Epithelial cell of esophagus (primary cell): ENCODE measurements at regions not wholly inside any gene's neighbourhood (a gene's known extent, or its start where the extent isn't known, plus 50 kb on each side); places are given as distances from the start of the nearest gene placed in this dataset.

Experiments used
- DNase-seq: peaks from one replicate; pipeline ENCODE4 v3.0.0; 2010; ENCODE audit warnings: low read depth
- H3K4me3 ChIP-seq: 2 replicates; pipeline ENCODE4 v1.5.1; 2011; ENCODE audit warnings: mild to moderate bottlenecking, low read length, control low read depth
- TF ChIP-seq, protein P1 (sequence below): IDR thresholded peaks from 2 replicates; pipeline ENCODE4 v1.5.1; 2011; ENCODE audit warnings: low read depth, mild to moderate bottlenecking, low read length, control low read depth, inconsistent platforms; ENCODE audit not compliant: insufficient read depth; ENCODE audit errors: missing control alignments

DNA sequence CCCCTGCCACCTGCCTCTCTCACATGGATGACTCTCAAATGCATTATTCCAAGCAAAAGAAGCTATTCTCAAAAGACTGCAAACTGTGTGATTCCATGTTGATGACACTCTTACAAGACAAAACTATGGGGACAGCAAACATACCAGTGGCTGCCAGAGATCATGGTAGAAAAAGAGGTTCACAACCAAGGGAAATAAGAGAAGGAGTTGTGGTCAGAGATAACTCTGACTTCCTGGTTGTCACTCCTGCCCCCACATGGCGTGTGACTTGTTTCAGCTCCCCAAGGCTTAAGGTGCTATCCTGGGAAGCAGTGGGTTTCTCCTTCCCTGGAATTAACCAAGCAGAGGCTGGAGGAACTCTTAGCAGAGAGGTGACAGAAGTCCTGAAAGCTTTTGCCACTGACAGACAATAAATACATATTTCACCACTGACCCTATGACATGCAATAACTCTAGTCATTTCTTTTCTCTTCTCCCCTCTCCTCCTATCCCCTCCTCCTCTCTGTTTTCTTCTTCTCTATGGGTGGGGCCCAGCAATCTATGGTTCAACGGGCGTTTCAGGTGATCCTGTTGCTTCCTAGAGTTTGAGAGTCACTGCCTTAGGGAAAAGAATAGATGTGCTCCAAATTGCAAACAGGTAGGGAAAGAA, 185.1 kb downstream of the FCRL5 start:
- TF ChIP-seq, protein P1, sequence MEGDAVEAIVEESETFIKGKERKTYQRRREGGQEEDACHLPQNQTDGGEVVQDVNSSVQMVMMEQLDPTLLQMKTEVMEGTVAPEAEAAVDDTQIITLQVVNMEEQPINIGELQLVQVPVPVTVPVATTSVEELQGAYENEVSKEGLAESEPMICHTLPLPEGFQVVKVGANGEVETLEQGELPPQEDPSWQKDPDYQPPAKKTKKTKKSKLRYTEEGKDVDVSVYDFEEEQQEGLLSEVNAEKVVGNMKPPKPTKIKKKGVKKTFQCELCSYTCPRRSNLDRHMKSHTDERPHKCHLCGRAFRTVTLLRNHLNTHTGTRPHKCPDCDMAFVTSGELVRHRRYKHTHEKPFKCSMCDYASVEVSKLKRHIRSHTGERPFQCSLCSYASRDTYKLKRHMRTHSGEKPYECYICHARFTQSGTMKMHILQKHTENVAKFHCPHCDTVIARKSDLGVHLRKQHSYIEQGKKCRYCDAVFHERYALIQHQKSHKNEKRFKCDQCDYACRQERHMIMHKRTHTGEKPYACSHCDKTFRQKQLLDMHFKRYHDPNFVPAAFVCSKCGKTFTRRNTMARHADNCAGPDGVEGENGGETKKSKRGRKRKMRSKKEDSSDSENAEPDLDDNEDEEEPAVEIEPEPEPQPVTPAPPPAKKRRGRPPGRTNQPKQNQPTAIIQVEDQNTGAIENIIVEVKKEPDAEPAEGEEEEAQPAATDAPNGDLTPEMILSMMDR, result no peak
- no peak for DNase-seq
- H3K4me3 ChIP-seq, result no peak overlapping the region

DNA sequence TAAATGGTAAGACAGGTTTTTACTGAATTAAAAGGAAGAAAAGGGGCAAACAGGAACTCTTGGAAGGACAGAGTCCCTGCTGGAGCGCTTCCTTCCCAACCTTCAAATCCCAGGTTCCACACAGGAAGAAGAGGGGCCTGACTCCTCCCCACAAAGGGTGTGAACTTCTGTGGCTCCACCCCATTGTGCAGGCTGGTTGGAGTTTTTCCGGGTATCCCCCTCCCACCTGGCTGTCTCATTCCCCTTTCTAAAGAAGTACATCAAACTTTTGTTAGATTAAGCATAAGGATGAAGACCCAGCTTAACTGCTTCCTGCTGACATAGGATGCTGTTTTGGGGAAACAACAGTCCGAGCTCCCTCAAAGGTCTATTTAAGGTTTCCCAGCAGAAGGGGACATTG, 187.7 kb downstream of the FCRL5 start:
- no peak overlapping the region for H3K4me3 ChIP-seq
- DNase-seq, result no peak
- TF ChIP-seq, protein P1, result no peak

DNA sequence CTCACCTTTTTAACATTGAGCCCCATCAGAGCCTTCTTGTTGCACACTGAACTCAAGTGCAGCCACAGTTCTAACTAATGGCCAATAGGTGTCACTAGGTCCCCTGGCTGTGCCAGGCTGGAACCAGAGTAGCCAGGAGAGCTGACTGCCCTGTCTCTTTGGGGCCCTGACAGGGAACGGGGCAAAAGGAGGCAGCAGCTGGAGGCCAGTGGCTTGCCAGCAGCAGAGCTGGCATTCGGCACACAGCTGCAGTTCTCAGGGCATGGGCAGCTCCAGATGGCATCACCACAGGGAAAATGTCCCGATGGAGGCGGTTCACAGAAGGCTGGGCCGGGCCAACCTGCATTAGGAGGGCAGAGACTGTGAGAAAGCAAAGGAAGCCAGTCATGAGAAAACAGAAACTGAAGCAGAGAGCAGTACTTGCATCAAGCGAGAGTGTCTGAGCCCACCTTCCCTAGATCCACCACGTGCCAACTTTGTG, 188.6 kb downstream of the FCRL5 start:
- TF ChIP-seq, protein P1, result peak; percentile 73
- DNase-seq, result peak; percentile 56
- H3K4me3 ChIP-seq, result no peak overlapping the region

DNA sequence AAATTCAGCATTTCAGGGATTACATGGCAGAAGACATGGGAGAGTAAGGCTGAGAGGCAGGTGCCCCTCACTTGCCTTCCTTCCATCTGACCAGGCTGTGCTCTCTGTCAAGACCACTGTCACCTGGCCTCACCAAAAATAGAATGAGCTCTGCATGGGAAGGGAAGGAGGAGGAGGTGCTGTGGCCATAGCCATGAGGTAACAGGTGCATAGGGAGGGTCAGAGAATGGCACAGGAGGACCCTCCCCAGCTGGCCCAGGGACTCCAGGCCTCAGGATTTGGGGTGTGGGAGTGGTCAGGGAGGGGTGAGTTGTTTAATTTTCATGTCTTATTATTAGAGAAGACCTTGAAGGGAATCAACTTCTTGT, 192.3 kb downstream of the FCRL5 start:
- TF ChIP-seq, protein P1, result no peak
- H3K4me3 ChIP-seq, result no peak overlapping the region
- DNase-seq, result no peak

DNA sequence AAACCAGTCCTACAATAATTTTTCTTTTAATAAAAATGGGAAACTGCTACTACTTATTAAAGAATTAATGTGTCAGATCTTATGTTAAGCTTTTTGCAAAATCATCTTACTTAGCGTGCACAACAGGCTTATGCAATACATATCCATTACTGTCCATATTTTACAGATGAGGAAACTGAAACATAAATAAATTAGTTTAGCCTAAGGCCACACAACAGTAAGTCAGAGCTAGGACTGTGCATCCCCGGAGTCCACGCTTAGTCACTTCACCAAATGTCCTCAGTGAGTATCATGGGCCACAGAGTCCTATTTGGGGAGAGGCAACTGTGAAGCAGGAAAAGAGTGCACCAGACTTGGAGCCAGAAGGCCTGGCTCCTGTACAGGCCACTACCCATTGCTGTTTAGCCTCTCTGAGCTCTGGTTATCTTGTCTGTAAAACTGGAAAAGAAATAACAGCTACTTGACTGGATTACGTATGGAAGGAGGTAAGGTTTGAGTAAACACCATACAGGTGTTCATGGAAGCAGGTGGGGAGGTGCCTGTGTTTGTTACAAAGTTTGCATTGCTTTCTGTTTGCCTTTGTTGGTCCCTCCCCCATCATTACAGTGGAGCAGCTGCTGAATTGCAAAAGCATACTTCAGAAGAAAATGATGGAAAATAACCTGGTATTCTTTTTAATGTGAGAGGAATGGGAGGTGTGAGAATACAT, 192.8 kb downstream of the FCRL5 start:
- TF ChIP-seq, protein P1, result no peak
- DNase-seq, result peak; percentile 48
- no peak overlapping the region for H3K4me3 ChIP-seq

DNA sequence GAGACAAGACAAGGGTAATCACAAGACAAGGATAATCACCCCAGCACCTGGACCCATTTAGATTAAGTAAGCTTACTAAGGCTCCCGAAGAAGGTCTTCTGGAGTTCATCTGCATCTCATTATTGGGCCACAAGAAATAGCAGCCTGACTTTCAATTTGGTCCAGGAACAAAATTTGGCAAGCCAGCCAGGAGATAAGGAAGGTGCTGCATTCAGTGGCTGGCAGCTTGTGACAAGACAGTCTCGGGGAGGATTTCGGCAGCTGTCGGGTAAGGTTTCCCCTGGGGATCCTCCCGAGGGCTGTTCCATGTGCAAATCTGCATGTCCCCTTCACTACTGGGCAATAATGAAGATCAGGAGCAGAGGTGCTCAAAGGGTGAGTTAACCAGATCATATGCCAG, 195.2 kb downstream of the FCRL5 start:
- TF ChIP-seq, protein P1, result no peak
- DNase-seq, result no peak
- H3K4me3 ChIP-seq, result no peak overlapping the region

DNA sequence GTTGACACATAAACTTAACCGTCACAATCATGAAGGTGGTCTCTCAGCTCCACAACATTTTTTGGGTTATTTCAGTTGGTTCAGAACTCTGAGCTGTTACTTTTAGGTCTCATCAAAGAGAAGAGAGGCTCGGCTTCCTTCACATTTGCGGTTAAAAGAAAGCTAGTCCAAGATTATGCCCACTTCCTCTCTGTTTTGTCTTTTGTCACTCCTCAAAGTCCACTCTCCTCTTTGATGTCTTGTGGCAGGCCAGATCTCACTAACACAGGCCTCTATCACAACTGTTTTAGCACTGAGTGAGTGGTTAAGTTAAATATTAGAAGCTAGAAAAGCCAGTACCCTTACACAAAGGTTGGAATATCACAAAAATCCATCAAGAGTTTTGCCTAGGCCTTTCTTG, 195.7 kb downstream of the FCRL5 start:
- H3K4me3 ChIP-seq, result no peak overlapping the region
- TF ChIP-seq, protein P1, result no peak
- no peak for DNase-seq
